Glutamatergic neuron (in vitro differentiated cells): ENCODE measurements at regions not wholly inside any gene's neighbourhood (a gene's known extent, or its start where the extent isn't known, plus 50 kb on each side); places are given as distances from the start of the nearest gene placed in this dataset.
"Not testable (repeated sequence)": the region's sequence is repeated elsewhere in the genome, so short reads cannot be mapped to it uniquely, and the experiment has no call there.

ENCODE experiments used
- DNase-seq: peaks from one replicate; pipeline ENCODE4 v3.0.0; 2022
- H3K27ac Mint-ChIP-seq: one replicate; pipeline ENCODE4 v1.8.0; 2020; ENCODE audit warnings: mild to moderate bottlenecking, mixed read lengths, inconsistent platforms; ENCODE audit not compliant: unreplicated experiment
- H3K27me3 Mint-ChIP-seq: one replicate; pipeline ENCODE4 v1.8.0; 2020; ENCODE audit warnings: mild to moderate bottlenecking, moderate library complexity, mixed read lengths, inconsistent platforms; ENCODE audit not compliant: unreplicated experiment
- H3K36me3 Mint-ChIP-seq: one replicate; pipeline ENCODE4 v1.8.0; 2020; ENCODE audit warnings: mild to moderate bottlenecking, mixed read lengths, inconsistent platforms; ENCODE audit not compliant: unreplicated experiment
- H3K4me1 Mint-ChIP-seq: one replicate; pipeline ENCODE4 v1.8.0; 2020; ENCODE audit warnings: mild to moderate bottlenecking, low read depth, mixed read lengths, inconsistent platforms; ENCODE audit not compliant: unreplicated experiment
- H3K4me3 Mint-ChIP-seq: one replicate; pipeline ENCODE4 v1.8.0; 2020; ENCODE audit warnings: mild to moderate bottlenecking, mixed read lengths, inconsistent platforms; ENCODE audit not compliant: unreplicated experiment
- H3K9me3 Mint-ChIP-seq: one replicate; pipeline ENCODE4 v1.8.0; 2020; ENCODE audit warnings: mild to moderate bottlenecking, moderate library complexity, mixed read lengths, inconsistent platforms; ENCODE audit not compliant: unreplicated experiment
- CTCF ChIP-seq: fragments of 200-600 bp; sonication (generic); IDR thresholded peaks from one replicate; pipeline ENCODE4 v1.5.0; 2021; ENCODE audit not compliant: partially characterized antibody, unreplicated experiment

GRCh38 chr5:50547303-50547702 lies 106.2 kb upstream of the EMB start:
- no peak for TF ChIP-seq CTCF
- Mint-ChIP-seq H3K4me1 (no peaks in the 10 kb centered on the region), H3K36me3 (no peaks in the 10 kb centered on the region), H3K27ac (no peak overlapping the region), H3K27me3 (peaks cover 1% of the 10 kb centered on the region), H3K9me3 (no peaks in the 10 kb centered on the region), H3K4me3 (no peak overlapping the region)
- no peak for DNase-seq

GRCh38 chr5:50550267-50550666 lies 109.2 kb upstream of the EMB start:
- Mint-ChIP-seq H3K9me3 (no peaks in the 10 kb centered on the region), H3K4me3 (no peak overlapping the region), H3K27ac (no peak overlapping the region), H3K27me3 (no peaks in the 10 kb centered on the region), H3K4me1 (no peaks in the 10 kb centered on the region), H3K36me3 (no peaks in the 10 kb centered on the region)
- no peak for TF ChIP-seq CTCF
- DNase-seq: no peak

GRCh38 chr5:50550993-50551392 lies 109.9 kb upstream of the EMB start:
- no peak overlapping the region for H3K27ac Mint-ChIP-seq
- no peak for TF ChIP-seq CTCF
- no peaks in the 10 kb centered on the region for H3K4me1 Mint-ChIP-seq
- no peaks in the 10 kb centered on the region for H3K27me3 Mint-ChIP-seq
- H3K4me3 Mint-ChIP-seq: no peak overlapping the region
- H3K36me3 Mint-ChIP-seq: no peaks in the 10 kb centered on the region
- no peaks in the 10 kb centered on the region for H3K9me3 Mint-ChIP-seq
- DNase-seq: no peak

- no peaks in the 10 kb centered on the region for H3K9me3 Mint-ChIP-seq
- no peaks in the 10 kb centered on the region for H3K4me1 Mint-ChIP-seq
- H3K4me3 Mint-ChIP-seq: no peak overlapping the region
- DNase-seq: no peak
- H3K27ac Mint-ChIP-seq: no peak overlapping the region
- no peaks in the 10 kb centered on the region for H3K36me3 Mint-ChIP-seq
- H3K27me3 Mint-ChIP-seq: no peaks in the 10 kb centered on the region
- no peak for TF ChIP-seq CTCF
Measured at GRCh38 chr5:50553560-50553984, 112.5 kb upstream of the EMB start.

- H3K4me3 Mint-ChIP-seq, H3K27me3 Mint-ChIP-seq, H3K36me3 Mint-ChIP-seq, H3K4me1 Mint-ChIP-seq, DNase-seq, H3K9me3 Mint-ChIP-seq, H3K27ac Mint-ChIP-seq: not testable (repeated sequence)
Measured at GRCh38 chr5:50558640-50559039, 107.8 kb upstream of the PARP8 start.

- no peak for TF ChIP-seq CTCF
- Mint-ChIP-seq H3K9me3 (no peaks in the 10 kb centered on the region), H3K27ac (no peak overlapping the region), H3K4me3 (no peak overlapping the region), H3K4me1 (no peaks in the 10 kb centered on the region), H3K36me3 (no peaks in the 10 kb centered on the region), H3K27me3 (no peaks in the 10 kb centered on the region)
- no peak for DNase-seq
Measured at GRCh38 chr5:50559955-50560354, 106.5 kb upstream of the PARP8 start.
